SH-SY5Y (cell line): ENCODE measurements at regions not wholly inside any gene's neighbourhood (a gene's known extent, or its start where the extent isn't known, plus 50 kb on each side); places are given as distances from the start of the nearest gene placed in this dataset.

Experiments
- GATA2 ChIP-seq: IDR thresholded peaks from 2 replicates; pipeline ENCODE4 v1.6.1; 2011; ENCODE audit warnings: mild to moderate bottlenecking, low read depth, low read length
- GATA3 ChIP-seq: IDR thresholded peaks from 2 replicates; pipeline ENCODE4 v1.6.1; 2011; ENCODE audit warnings: low read depth, mild to moderate bottlenecking, low read length, moderate library complexity

- no peak for TF ChIP-seq GATA2
- no peak for TF ChIP-seq GATA3
Measured at GRCh38 chr3:30233913-30234646, 372.3 kb upstream of the TGFBR2 start.

DNA sequence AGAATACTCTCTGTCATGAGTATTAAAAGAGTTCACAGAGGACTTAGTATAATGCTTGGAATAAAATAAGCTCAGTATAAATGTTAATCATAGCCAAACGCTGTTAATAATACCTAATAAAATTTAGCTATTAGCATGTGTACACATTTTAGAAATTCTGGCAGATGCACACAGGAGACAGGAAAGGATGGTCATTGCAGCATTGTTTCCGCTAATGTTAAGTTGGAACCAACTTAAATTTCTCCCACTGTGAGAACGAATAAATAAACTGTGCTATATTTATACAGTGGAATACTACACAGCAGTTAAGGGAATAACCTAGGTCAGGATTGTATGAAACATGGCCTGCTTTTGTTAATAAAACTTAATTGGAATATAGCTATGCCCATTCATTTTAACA, 370.4 kb upstream of the TGFBR2 start:
- TF ChIP-seq GATA3 (no peak), GATA2 (no peak)

DNA sequence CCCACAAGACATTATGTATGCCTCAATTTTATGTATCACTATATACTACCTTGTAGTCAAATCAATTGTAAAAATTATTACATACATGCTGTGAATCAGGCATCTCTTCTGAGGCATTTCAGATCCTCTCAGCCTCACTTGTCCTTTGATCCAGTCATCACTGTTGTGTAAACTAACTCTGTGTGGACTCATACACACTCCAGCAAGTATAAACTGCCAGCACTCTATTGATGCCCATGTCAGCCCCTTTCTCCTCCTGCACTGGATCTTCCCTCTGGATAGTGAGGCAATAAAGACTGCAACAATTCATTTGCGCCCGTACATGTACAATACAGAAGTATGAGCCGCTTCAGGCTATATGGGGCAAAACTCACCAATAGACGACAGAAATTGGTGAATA, 364.7 kb upstream of the TGFBR2 start:
- TF ChIP-seq GATA3 = no peak
- no peak for TF ChIP-seq GATA2

DNA sequence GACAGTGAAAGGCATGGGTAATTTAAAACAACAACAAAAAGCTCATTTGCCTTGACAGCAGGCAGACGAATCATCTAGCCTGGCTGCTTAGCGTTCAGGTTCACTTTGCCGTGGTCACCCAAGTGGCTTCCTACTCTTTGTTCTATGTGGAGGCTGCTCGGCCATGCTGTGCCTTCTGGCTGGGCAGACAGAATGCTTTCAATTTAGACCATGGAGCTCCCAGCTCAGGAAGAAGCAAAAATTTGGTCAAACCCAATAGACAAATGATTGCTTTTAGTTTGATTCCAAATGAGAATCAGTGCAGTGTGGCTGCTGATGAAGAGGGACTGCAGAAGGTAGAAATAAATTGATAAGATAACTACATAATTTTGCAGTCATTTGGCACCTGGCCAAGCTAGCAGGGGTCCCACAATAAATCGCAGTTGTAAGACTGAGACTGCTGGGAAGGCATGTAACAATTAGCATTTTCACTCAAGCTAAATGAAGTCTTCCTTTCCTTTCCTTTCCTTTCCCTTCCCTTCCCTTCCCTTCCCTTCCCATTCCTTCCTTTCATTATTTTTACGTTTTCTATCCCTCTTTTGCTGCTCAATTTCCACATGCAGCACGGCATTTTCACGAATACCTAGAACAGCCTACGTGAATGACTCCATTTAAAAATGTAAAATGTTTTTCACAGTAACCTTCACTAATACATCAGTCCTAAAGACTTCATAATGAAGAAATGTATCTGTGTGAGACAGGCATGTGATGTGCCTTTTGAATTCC, 360.4 kb upstream of the TGFBR2 start:
- TF ChIP-seq GATA2 = no peak
- TF ChIP-seq GATA3 = no peak

- TF ChIP-seq GATA3 (no peak), GATA2 (no peak)
Measured at GRCh38 chr3:30248423-30248822, 358.0 kb upstream of the TGFBR2 start.

DNA sequence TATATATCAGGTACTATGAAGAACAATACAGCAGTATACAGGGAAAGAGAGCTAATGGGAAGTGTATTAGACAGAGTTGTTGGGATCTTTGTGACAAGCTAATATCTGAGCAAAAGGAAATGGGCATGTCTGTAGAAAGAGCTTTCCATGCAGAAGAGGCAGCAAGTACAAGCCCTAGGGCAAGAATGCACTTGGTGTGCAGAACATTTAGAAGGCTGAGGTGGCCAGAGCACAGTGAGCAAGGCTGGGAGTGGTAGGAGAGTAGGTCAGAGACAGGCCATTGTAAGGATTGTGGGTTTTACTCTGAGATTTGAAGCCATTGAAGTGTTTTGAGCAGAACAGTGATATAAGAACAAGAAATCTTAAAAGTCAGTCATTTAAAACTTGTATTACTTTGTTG, 353.9 kb upstream of the TGFBR2 start:
- TF ChIP-seq GATA3 (no peak), GATA2 (no peak)

- TF ChIP-seq GATA3 = no peak
- no peak for TF ChIP-seq GATA2
Measured at GRCh38 chr3:30253832-30254231, 352.6 kb upstream of the TGFBR2 start.

GRCh38 chr3:30256474-30256873, 349.9 kb upstream of the TGFBR2 start:
- TF ChIP-seq GATA3 (no peak), GATA2 (no peak)

- TF ChIP-seq GATA2 (no peak), GATA3 (no peak)
Measured at GRCh38 chr3:30258426-30259392, 347.7 kb upstream of the TGFBR2 start.

DNA sequence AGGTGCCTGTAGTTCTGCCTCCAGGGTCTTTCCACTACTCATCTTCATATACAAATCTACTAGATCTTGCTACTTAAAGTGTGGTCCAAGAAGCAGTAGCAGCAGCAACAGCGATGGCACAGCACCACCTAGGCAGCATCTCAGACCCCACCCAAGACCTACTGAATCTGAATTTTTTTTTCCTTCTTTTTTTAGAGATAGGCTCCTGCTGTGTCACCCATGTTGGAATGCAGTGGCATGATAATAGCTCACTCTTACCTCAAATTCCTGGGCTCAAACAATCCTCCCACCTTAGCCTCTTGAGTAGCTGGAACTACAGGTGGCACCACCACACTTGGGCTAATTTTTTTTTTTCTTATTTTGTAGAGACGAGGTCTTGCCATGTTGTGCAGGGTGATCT, 346.7 kb upstream of the TGFBR2 start:
- no peak for TF ChIP-seq GATA3
- TF ChIP-seq GATA2 = no peak

DNA sequence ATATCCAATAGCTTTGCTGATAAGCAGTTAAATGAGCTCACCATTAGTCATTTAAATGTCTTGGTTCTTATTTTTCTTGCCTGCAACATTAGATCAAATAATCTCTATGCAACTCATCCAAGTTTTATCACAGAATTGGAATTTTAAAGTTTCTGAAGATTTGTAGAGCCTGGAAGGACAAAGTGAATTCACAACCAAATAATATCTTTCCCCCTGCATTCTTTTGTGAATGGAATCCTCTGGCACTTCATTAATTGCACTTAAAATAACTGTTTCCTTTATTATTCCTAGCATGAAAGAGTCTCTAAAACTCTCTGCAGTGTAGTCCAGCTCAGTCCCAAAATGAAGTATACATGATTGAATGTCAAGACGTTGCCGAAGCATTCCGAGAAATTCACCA, 345.6 kb upstream of the TGFBR2 start:
- TF ChIP-seq GATA3 = no peak
- no peak for TF ChIP-seq GATA2

GRCh38 chr3:30263238-30263924, 343.0 kb upstream of the TGFBR2 start:
- no peak for TF ChIP-seq GATA2
- no peak for TF ChIP-seq GATA3

GRCh38 chr3:30263925-30264313, 342.5 kb upstream of the TGFBR2 start:
- no peak for TF ChIP-seq GATA3
- TF ChIP-seq GATA2 = no peak

DNA sequence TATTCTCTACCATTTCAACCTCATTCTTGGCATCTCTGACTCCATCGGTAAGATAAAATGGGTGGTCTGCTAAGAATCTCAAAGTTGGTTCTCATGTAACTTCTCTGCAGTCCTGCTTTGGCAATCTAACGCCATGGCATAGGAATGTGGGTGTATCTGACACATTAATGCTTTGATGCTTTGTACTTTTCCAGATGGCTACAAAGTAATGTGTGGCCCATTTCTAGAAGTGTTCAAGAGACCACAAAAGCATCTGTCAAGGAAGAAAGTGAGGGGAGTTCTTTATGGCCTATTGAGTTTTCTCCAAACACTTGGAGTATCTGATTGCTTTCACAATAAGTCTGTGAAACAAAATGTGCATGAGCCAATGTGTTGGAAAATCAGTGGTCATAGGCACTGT, 339.9 kb upstream of the TGFBR2 start:
- TF ChIP-seq GATA3 (no peak), GATA2 (no peak)

GRCh38 chr3:30268288-30268687, 338.1 kb upstream of the TGFBR2 start:
- TF ChIP-seq GATA3 (no peak), GATA2 (no peak)
